ENCODE measurements at regions not wholly inside any gene's neighbourhood (a gene's known extent, or its start where the extent isn't known, plus 50 kb on each side); places are given as distances from the start of the nearest gene placed in this dataset.

DNA sequence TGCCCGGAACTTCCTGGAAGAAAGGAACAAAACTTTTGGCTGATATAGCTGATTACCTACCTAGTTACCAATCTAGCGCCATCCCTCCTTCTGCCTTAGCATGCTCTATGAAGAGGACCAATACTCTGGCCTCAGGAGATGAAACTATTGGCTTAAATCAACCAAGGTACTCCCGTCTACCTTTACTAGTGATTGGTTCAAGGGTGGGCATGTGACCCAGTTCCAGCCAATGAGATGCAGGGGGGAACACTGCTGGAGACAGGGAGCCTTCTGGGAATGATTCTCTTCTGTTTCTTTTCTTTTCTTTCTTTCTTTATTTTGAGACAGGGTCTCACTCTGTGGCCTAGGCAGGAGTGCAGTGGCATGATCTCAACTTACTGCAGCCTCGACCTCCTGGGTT is 72.6 kb upstream of the CCDC167 start:
- ATAC-seq (no peak), DNase-seq (no peak)
- Histone ChIP-seq H3K4me1 (ENCODE audit: low read depth) (no peaks in the 10 kb centered on the region), H3K36me3 (ENCODE audit: low read depth) (no peaks in the 10 kb centered on the region), H3K9me3 (no peaks in the 10 kb centered on the region), H3K4me3 (no peak overlapping the region)
- intact Hi-C loops (cut with DNase I, micrococcal nuclease), result no loop called here
- TF ChIP-seq CTCF (IDR thresholded peaks at IDR 0.05), result no peak

DNA sequence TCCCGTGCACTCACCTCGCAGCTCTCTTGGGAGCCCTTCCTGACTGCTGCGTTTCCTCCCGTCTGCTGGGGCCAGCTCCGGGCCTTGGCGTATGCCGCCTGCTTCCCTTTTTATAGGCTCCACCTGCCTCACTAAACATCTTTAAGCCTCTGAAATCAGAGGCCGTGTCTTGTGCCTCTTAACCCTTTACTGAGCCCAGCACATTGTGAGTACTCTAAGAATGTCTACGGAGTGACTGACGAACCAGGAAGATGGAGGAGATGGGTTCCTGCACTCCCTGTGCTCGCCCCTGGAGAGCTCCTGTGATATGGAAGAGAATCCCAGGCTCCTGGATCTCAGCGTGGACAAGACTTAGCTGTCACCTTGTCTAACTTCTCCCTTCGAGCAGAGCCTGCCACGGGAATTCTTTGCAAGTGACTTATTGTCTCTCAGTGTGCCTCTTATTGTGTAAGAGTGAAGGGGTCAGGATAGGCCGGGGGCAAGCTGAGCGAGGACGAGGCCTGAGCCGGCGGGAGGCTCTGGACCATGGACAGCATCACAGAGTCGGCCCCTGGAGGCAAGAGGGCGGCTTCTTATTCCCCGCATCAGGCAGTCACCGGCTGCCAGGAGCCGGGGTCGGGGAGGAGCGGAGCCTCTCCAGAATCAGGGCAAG is 70.9 kb upstream of the CCDC167 start:
- DNase-seq, result no peak
- no peak for TF ChIP-seq CTCF (IDR thresholded peaks at IDR 0.05)
- ATAC-seq, result no peak
- Histone ChIP-seq H3K4me1 (ENCODE audit: low read depth) (no peaks in the 10 kb centered on the region), H3K9me3 (no peaks in the 10 kb centered on the region), H3K4me3 (no peak overlapping the region), H3K36me3 (ENCODE audit: low read depth) (no peaks in the 10 kb centered on the region)
- intact Hi-C loops (cut with DNase I, micrococcal nuclease), result no loop called here

DNA sequence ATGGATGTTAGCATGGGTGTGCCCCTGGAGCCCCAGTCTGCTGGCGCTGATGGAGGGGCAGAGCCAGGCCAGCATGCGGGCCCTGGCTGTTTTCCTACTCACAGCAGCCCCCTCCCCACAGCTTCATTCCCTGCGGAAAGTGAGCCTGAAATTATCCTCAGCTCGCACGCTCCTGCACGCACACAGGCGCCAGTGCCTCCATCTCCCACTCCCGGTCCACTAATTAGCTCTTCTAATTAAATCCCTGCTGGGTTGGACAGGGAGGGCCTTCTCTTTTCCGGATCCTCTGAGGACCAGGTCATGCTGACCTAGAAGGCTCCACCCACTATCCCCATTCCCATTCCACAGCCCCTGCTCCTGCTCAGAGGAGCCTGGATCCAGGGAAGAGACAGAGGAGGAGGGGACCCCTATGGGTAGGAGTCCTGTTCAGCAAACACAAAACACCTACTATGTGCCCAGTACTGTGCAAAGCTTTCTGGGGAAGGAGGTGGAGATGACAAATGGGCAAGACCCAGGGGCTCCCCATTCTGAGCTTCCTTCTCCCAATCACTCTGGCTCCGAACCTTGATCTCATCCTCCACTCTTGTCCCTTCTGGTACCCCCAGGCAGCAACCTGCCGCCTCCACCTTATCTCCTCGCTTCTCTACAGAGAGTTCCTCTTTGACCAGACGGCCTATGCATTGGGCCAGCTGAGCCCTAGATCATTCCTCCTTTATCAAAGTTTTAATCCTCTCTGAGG is 70.2 kb upstream of the CCDC167 start:
- Histone ChIP-seq H3K36me3 (ENCODE audit: low read depth) (no peaks in the 10 kb centered on the region), H3K9me3 (no peaks in the 10 kb centered on the region), H3K4me3 (no peak overlapping the region), H3K4me1 (ENCODE audit: low read depth) (no peaks in the 10 kb centered on the region)
- TF ChIP-seq CTCF (IDR thresholded peaks at IDR 0.05), result no peak
- no peak for ATAC-seq
- intact Hi-C loops (cut with DNase I, micrococcal nuclease), result loop anchor here in 1 of 2 donors (5.0 kb wide), 1 partner anchor 188 kb away; no protein-coding TSS in a partner anchor
- DNase-seq, result no peak

DNA sequence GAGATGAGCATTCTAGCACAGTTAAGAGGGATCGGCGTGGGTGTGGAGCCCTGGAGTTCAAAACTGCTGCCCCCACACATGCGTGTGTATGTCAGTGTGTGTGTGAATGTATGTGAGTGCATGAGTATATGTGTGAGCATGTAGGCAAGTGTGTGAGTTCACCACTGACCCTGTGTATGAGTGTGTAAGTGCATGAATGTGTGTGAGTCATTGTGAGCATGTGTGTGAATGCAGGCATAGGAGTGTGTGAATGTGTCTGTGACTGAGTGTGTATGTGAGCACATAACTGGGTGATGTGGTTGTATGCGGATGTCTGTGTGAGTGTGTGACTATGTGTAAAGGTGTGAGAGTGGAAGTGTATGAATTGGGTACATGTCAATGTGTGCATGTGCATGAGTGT is 69.6 kb upstream of the CCDC167 start:
- no peaks in the 10 kb centered on the region for H3K36me3 ChIP-seq (ENCODE audit: low read depth)
- ATAC-seq, result no peak
- H3K9me3 ChIP-seq, result no peaks in the 10 kb centered on the region
- intact Hi-C loops (cut with DNase I, micrococcal nuclease), result loop anchor here in 1 of 2 donors (5.0 kb wide), 1 partner anchor 187 kb away; no protein-coding TSS in a partner anchor
- H3K4me3 ChIP-seq, result no peak overlapping the region
- DNase-seq, result no peak
- TF ChIP-seq CTCF (IDR thresholded peaks at IDR 0.05), result no peak
- H3K4me1 ChIP-seq (ENCODE audit: low read depth), result no peaks in the 10 kb centered on the region

DNA sequence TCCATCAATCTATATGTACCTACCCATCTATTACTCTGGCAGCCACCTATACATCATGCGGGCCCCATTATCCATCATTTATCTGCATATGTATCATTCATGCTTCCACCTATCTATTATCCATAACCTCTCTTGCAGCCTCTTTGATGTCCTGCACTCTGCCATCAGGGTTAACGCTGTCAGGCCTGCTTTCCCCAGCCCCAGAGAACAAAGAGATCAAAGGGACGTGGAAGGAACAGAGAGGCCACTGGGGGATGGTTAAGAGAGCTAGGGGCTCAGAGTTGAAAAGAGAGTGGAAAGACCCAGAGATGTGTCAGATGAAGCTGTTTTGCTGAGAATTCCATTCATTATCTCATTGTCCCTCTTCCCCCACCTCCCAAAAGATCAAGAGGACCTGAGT is 67.3 kb upstream of the CCDC167 start:
- intact Hi-C loops (cut with DNase I, micrococcal nuclease), result loop anchor here in 1 of 2 donors (5.0 kb wide), 1 partner anchor 185 kb away; no protein-coding TSS in a partner anchor
- ATAC-seq (no peak), DNase-seq (no peak)
- Histone ChIP-seq H3K4me3 (no peak overlapping the region), H3K36me3 (ENCODE audit: low read depth) (no peaks in the 10 kb centered on the region), H3K9me3 (no peaks in the 10 kb centered on the region), H3K4me1 (ENCODE audit: low read depth) (no peaks in the 10 kb centered on the region)
- no peak for TF ChIP-seq CTCF (IDR thresholded peaks at IDR 0.05)

All from mucosa of descending colon (tissue), 3 donors.